GM23338 (cell line): ENCODE measurements at regions not wholly inside any gene's neighbourhood (a gene's known extent, or its start where the extent isn't known, plus 50 kb on each side); places are given as distances from the start of the nearest gene placed in this dataset.
A peak's percentile ranks its signal among the peaks of the same experiment; 100 is the strongest.

Experiments
- ATAC-seq: fragments of 200-7000 bp; cut with Tn5 transposase; 3 replicates; pipeline ENCODE4 v1.9.1; 2020
- DNase-seq: peaks from one replicate; pipeline ENCODE4 v3.0.0-alpha.2; 2015; ENCODE audit warnings: low spot score
- H2AFZ ChIP-seq: fragments of 200-600 bp; sonication (generic); 2 replicates; pipeline ENCODE4 v1.8.0; 2016; ENCODE audit warnings: antibody characterized with exemption, mild to moderate bottlenecking, moderate library complexity
- H3F3A ChIP-seq: fragments of 200-600 bp; sonication (generic); replicated peaks from 2 replicates; pipeline ENCODE4 v1.8.0; 2017; ENCODE audit warnings: antibody characterized with exemption, mixed run types, low read depth
- H3K27ac ChIP-seq: fragments of 200-600 bp; sonication (generic); 2 replicates; pipeline ENCODE4 v1.6.1; 2016; ENCODE audit warnings: low read depth
- H3K27me3 ChIP-seq: fragments of 200-600 bp; sonication (generic); 2 replicates; pipeline ENCODE4 v1.8.0; 2016; ENCODE audit warnings: mild to moderate bottlenecking, mixed run types, moderate library complexity; ENCODE audit not compliant: insufficient read depth
- H3K36me3 ChIP-seq: fragments of 200-600 bp; sonication (generic); 2 replicates; pipeline ENCODE4 v1.8.0; 2016; ENCODE audit warnings: mild to moderate bottlenecking; ENCODE audit not compliant: insufficient read depth
- H3K4me1 ChIP-seq: fragments of 200-600 bp; sonication (generic); 2 replicates; pipeline ENCODE4 v1.8.0; 2016; ENCODE audit warnings: mild to moderate bottlenecking, moderate library complexity; ENCODE audit not compliant: insufficient read depth
- H3K4me2 ChIP-seq: fragments of 200-600 bp; sonication (generic); 2 replicates; pipeline ENCODE4 v1.7.1; 2017; ENCODE audit warnings: mixed run types
- H3K4me3 ChIP-seq: fragments of 200-600 bp; sonication (generic); 2 replicates; pipeline ENCODE4 v1.6.1; 2016; ENCODE audit warnings: mixed run types
- H3K79me2 ChIP-seq: fragments of 200-600 bp; sonication (generic); replicated peaks from 2 replicates; pipeline ENCODE4 v1.8.0; 2017; ENCODE audit warnings: mild to moderate bottlenecking; ENCODE audit not compliant: insufficient read depth
- H3K9me2 ChIP-seq: fragments of 200-600 bp; sonication (generic); 2 replicates; pipeline ENCODE4 v1.8.0; 2017; ENCODE audit not compliant: insufficient read depth
- H4K20me1 ChIP-seq: fragments of 200-600 bp; sonication (generic); replicated peaks from 2 replicates; pipeline ENCODE4 v1.8.0; 2017; ENCODE audit warnings: mild to moderate bottlenecking; ENCODE audit not compliant: insufficient read depth
- H3K27ac Mint-ChIP-seq: 2 replicates; pipeline ENCODE4 v1.8.0; 2020; ENCODE audit warnings: inconsistent platforms, mild to moderate bottlenecking, moderate library complexity, mixed read lengths
- H3K27me3 Mint-ChIP-seq: 3 replicates; pipeline ENCODE4 v1.8.0; 2022; ENCODE audit warnings: low read depth, mild to moderate bottlenecking, moderate library complexity, mixed read lengths, inconsistent platforms; ENCODE audit not compliant: insufficient read depth, poor library complexity
- H3K36me3 Mint-ChIP-seq: 3 replicates; pipeline ENCODE4 v1.8.0; 2021; ENCODE audit warnings: low read depth, mild to moderate bottlenecking, inconsistent platforms, moderate library complexity, mixed read lengths
- H3K4me1 Mint-ChIP-seq: 3 replicates; pipeline ENCODE4 v1.8.0; 2020; ENCODE audit warnings: mild to moderate bottlenecking, inconsistent platforms, mixed read lengths
- H3K4me3 Mint-ChIP-seq: 3 replicates; pipeline ENCODE4 v1.8.0; 2021; ENCODE audit warnings: moderate library complexity, mild to moderate bottlenecking, inconsistent platforms, mixed read lengths
- H3K9me3 Mint-ChIP-seq: 3 replicates; pipeline ENCODE4 v1.8.0; 2020; ENCODE audit warnings: moderate library complexity, mild to moderate bottlenecking, inconsistent platforms, mixed read lengths
- CREB1 ChIP-seq: fragments of 250-450 bp; sonication (Bioruptor Pico); IDR thresholded peaks from 2 replicates; pipeline ENCODE4 v1.5.0; 2020; ENCODE audit warnings: low read depth, mild to moderate bottlenecking, moderate library complexity
- NANOG ChIP-seq: IDR thresholded peaks from 2 replicates; pipeline ENCODE4 v1.6.1; 2016; ENCODE audit warnings: antibody characterized with exemption, borderline replicate concordance
- ZNF462 ChIP-seq: fragments of 250-450 bp; sonication (Bioruptor Pico); IDR thresholded peaks from 2 replicates; pipeline ENCODE4 v1.5.0; 2020; ENCODE audit warnings: mild to moderate bottlenecking, moderate library complexity
- TF ChIP-seq, protein P1 (sequence below): IDR thresholded peaks from 2 replicates; pipeline ENCODE4 v1.6.1; 2016; ENCODE audit warnings: antibody characterized with exemption

DNA sequence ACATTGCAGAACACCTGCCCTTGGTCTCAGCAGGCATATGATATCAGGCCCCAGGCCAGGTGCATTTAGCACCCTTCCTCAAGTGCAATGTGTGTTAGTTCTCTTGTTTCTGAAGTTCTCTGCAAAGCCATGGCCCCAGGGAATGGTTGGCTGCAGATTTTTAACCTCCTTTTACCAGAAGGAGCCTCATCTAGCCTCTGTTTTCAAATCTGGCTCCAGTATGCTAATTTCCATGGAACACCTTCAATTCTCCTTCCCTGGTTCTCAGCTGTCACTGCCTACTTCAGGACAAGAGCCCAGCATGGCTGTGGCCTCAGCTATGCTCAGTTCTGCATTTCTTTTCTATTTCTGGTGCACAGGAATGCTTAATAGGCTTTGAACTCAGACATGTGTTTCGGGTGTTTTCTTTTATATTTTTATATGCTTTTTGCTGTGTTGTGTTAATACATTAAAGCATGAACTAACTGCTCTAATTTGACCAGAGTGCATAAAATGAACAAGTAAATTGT lies 51.6 kb upstream of the OGFRL1 start:
- H2AFZ ChIP-seq: no peak overlapping the region; the same call in 1 of the 2 replicates
- Mint-ChIP-seq H3K27ac (peak overlapping the region; percentile 16; the same call in 1 of the 2 replicates), H3K4me1 (peaks cover 19% of the 10 kb centered on the region), H3K36me3 (peaks cover 6% of the 10 kb centered on the region; the same call in 1 of the 3 replicates), H3K4me3 (no peak overlapping the region), H3K27me3 (peaks cover 3% of the 10 kb centered on the region), H3K9me3 (peaks cover 11% of the 10 kb centered on the region; the same call in 1 of the 3 replicates)
- peaks cover 4% of the 10 kb centered on the region; the same call in 1 of the 2 replicates for H3K4me1 ChIP-seq
- no peaks in the 10 kb centered on the region for H4K20me1 ChIP-seq
- H3K79me2 ChIP-seq: no peaks in the 10 kb centered on the region
- H3K9me2 ChIP-seq: peaks cover 3% of the 10 kb centered on the region
- no peaks in the 10 kb centered on the region for H3F3A ChIP-seq
- TF ChIP-seq, protein P1, sequence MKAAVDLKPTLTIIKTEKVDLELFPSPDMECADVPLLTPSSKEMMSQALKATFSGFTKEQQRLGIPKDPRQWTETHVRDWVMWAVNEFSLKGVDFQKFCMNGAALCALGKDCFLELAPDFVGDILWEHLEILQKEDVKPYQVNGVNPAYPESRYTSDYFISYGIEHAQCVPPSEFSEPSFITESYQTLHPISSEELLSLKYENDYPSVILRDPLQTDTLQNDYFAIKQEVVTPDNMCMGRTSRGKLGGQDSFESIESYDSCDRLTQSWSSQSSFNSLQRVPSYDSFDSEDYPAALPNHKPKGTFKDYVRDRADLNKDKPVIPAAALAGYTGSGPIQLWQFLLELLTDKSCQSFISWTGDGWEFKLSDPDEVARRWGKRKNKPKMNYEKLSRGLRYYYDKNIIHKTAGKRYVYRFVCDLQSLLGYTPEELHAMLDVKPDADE: no peak
- 0 out of 2 replicates have a peak, but pooled peaks have one; percentile 24 for TF ChIP-seq ZNF462
- peak overlapping the region; percentile 27; the same call in 1 of the 2 replicates for H3K4me2 ChIP-seq
- 0 out of 3 replicates have a peak, but pooled peaks have one; percentile 31 for ATAC-seq
- H3K36me3 ChIP-seq: no peaks in the 10 kb centered on the region
- no peak overlapping the region for H3K27ac ChIP-seq
- no peak for DNase-seq
- no peak overlapping the region for H3K4me3 ChIP-seq
- H3K27me3 ChIP-seq: no peaks in the 10 kb centered on the region

GRCh38 chr6:71238351-71238750 lies 50.3 kb upstream of the OGFRL1 start:
- Histone ChIP-seq H4K20me1 (no peaks in the 10 kb centered on the region), H3K36me3 (no peaks in the 10 kb centered on the region), H3K4me3 (no peak overlapping the region), H3K79me2 (no peaks in the 10 kb centered on the region), H3K9me2 (peaks cover 3% of the 10 kb centered on the region), H3K4me1 (peaks cover 4% of the 10 kb centered on the region; the same call in 1 of the 2 replicates), H2AFZ (peak overlapping the region; percentile 12; the same call in 1 of the 2 replicates), H3K4me2 (no peak overlapping the region), H3K27ac (no peak overlapping the region), H3F3A (no peaks in the 10 kb centered on the region), H3K27me3 (no peaks in the 10 kb centered on the region)
- no peak overlapping the region for H3K4me3 Mint-ChIP-seq
- H3K9me3 Mint-ChIP-seq: peaks cover 22% of the 10 kb centered on the region
- peaks cover 19% of the 10 kb centered on the region for H3K4me1 Mint-ChIP-seq
- H3K27me3 Mint-ChIP-seq: peaks cover 3% of the 10 kb centered on the region
- H3K27ac Mint-ChIP-seq: no peak overlapping the region
- DNase-seq (no peak), ATAC-seq (no peak)
- peaks cover 10% of the 10 kb centered on the region; the same call in 1 of the 3 replicates for H3K36me3 Mint-ChIP-seq
- TF ChIP-seq CREB1 (CRISPR knock-in tag) (no peak), ZNF462 (no peak), NANOG (no peak)
